Caco-2 (cell line): ENCODE measurements at regions not wholly inside any gene's neighbourhood (a gene's known extent, or its start where the extent isn't known, plus 50 kb on each side); places are given as distances from the start of the nearest gene placed in this dataset.
"Not testable (repeated sequence)": the region's sequence is repeated elsewhere in the genome, so short reads cannot be mapped to it uniquely, and the experiment has no call there.

ENCODE experiments used
- BruUV-seq: library from RNA; stranded (reverse); fragments of 400-500 nt; replicated peaks from 2 replicates; lab custom pipeline; 2021; lab: Mats Ljungman, UMichigan
- CTCF ChIA-PET: fragments of 300-600 bp; sonication (Branson Sonifier 250); formaldehyde crosslinking; loops from one replicate; lab custom pipeline; 2022; ENCODE audit warnings: antibody characterized with exemption; lab: Charles Lee
- POLR2A ChIA-PET: fragments of 300-600 bp; sonication (Branson Sonifier 250); formaldehyde crosslinking; loops from one replicate; lab custom pipeline; 2022; ENCODE audit warnings: antibody characterized with exemption; lab: Charles Lee
- DNase-seq, 2 experiments: peaks; one replicate each; pipeline versions ENCODE4 v3.0.0 to v3.0.0-alpha.2; 2020 to 2022
- H3K27me3 ChIP-seq: replicated peaks from 2 replicates; pipeline ENCODE4 v1.6.0; 2011; ENCODE audit warnings: low read length; ENCODE audit not compliant: control insufficient read depth, insufficient read depth
- H3K36me3 ChIP-seq: 2 replicates; pipeline ENCODE4 v1.5.1; 2011; ENCODE audit warnings: low read length; ENCODE audit not compliant: control insufficient read depth, insufficient read depth
- H3K4me1 ChIP-seq: fragments of 250-450 bp; sonication (Bioruptor Pico); 2 replicates; pipeline ENCODE4 v1.5.1; 2020; ENCODE audit warnings: mild to moderate bottlenecking
- H3K4me3 ChIP-seq: 2 replicates; pipeline ENCODE4 v1.5.1; 2011; ENCODE audit warnings: low read depth, mild to moderate bottlenecking, control low read depth, low read length
- H3K9me3 ChIP-seq: fragments of 250-450 bp; sonication (Bioruptor Pico); 2 replicates; pipeline ENCODE4 v1.5.1; 2020; ENCODE audit warnings: mild to moderate bottlenecking, moderate library complexity
- H3K27ac Mint-ChIP-seq: one replicate; pipeline ENCODE4 v1.8.0; 2022; ENCODE audit warnings: mixed read lengths; ENCODE audit not compliant: unreplicated experiment
- H3K27me3 Mint-ChIP-seq: one replicate; pipeline ENCODE4 v1.8.0; 2022; ENCODE audit warnings: mixed read lengths; ENCODE audit not compliant: insufficient read depth, unreplicated experiment
- H3K36me3 Mint-ChIP-seq: one replicate; pipeline ENCODE4 v1.8.0; 2022; ENCODE audit warnings: mild to moderate bottlenecking, mixed read lengths; ENCODE audit not compliant: insufficient read depth, unreplicated experiment
- H3K4me1 Mint-ChIP-seq: one replicate; pipeline ENCODE4 v1.8.0; 2022; ENCODE audit warnings: low read depth, mixed read lengths; ENCODE audit not compliant: unreplicated experiment
- H3K4me3 Mint-ChIP-seq: one replicate; pipeline ENCODE4 v1.8.0; 2022; ENCODE audit warnings: mild to moderate bottlenecking, moderate library complexity, mixed read lengths; ENCODE audit not compliant: unreplicated experiment
- H3K9me3 Mint-ChIP-seq: one replicate; pipeline ENCODE4 v1.8.0; 2022; ENCODE audit warnings: mixed read lengths; ENCODE audit not compliant: unreplicated experiment
- CTCF ChIP-seq, 2 experiments: fragments of 200-600 bp in 1 of 2; IDR thresholded peaks; 1 replicate in 1 of 2; 2 replicates in 1 of 2; pipeline versions ENCODE4 v1.5.1 to v1.8.0; 2011 to 2022; ENCODE audit warnings: antibody characterized with exemption in 1 of 2, control low read depth in 1 of 2, inconsistent platforms in 1 of 2, low read depth in 1 of 2, low read length in 1 of 2, mild to moderate bottlenecking in 1 of 2, moderate library complexity in 1 of 2; ENCODE audit not compliant: insufficient read depth in 1 of 2, severe bottlenecking in 1 of 2, unreplicated experiment in 1 of 2
- intact Hi-C: fragments of 100-400 bp; cut with micrococcal nuclease; formaldehyde crosslinking; loops from one replicate; pipeline ENCODE4 v1.10.0; 2022; ENCODE audit not compliant: unreplicated experiment

DNA sequence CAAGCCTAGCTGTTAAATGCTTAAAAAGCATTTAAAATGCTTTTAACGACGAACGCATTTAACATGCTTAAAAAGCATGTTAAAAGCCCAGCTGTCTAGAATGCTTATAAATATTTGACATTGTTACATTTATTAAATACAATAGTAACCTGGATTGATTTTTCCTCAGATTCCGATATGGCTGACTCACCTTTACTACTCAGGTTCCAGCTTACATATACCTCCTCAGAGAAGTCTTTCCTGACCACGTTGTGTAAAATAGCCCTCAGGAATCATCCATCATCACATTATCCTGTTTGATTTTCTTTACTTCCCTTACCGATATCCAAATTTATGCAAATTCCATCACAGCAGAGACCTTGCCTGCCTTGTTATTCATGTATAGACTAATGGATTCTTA is 51.4 kb downstream of the SLC41A2 start:
- POLR2A ChIA-PET, result no interaction called here
- CTCF ChIA-PET, result no interaction called here
- no TSS peak for BruUV-seq

DNA sequence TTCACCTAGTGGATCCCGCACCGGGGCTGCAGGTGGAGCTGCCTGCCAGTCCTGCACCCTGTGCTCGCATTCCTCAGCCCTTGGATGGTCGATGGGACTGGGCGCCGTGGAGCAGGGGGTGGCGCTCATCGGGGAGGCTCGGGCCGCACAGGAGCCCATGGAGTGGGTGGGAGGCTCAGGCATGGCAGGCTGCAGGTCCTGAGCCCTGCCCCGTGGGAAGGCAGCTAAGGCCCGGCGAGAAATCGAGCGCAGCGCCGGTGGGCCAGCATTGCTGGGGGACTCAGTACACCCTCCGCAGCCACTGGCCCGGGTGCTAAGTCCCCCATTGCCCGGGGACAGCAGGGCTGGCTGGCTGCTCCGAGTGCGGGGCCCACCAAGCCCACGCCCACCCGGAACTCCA is 52.6 kb downstream of the SLC41A2 start:
- H3K36me3 ChIP-seq, H3K9me3 Mint-ChIP-seq, H3K27me3 ChIP-seq, H3K4me3 ChIP-seq, intact Hi-C loops, POLR2A ChIA-PET, DNase-seq, CTCF ChIA-PET, H3K4me3 Mint-ChIP-seq, BruUV-seq, H3K27me3 Mint-ChIP-seq, H3K27ac Mint-ChIP-seq, H3K9me3 ChIP-seq: not testable (repeated sequence)
- Mint-ChIP-seq H3K4me1 (peaks cover 17% of the 10 kb centered on the region), H3K36me3 (peaks cover 11% of the 10 kb centered on the region)
- peaks cover 18% of the 10 kb centered on the region for H3K4me1 ChIP-seq

More for the DNA sequence above, 51.4 kb downstream of the SLC41A2 start:
- TF ChIP-seq CTCF (IDR thresholded peaks at IDR 0.05; ENCODE audit: insufficient read depth in 1 of 2, low read depth in 1 of 2, low read length in 1 of 2, severe bottlenecking in 1 of 2, unreplicated experiment in 1 of 2), result no peak
- Mint-ChIP-seq H3K4me1 (peaks cover 17% of the 10 kb centered on the region), H3K27ac (no peak overlapping the region), H3K9me3 (no peaks in the 10 kb centered on the region), H3K36me3 (peaks cover 6% of the 10 kb centered on the region), H3K4me3 (no peak overlapping the region), H3K27me3 (no peaks in the 10 kb centered on the region)
- Histone ChIP-seq H3K9me3 (no peaks in the 10 kb centered on the region), H3K4me1 (peaks cover 18% of the 10 kb centered on the region), H3K36me3 (no peaks in the 10 kb centered on the region), H3K27me3 (no peaks in the 10 kb centered on the region), H3K4me3 (no peak overlapping the region)
- intact Hi-C loops, result no loop called here
- DNase-seq, result no peak

DNA sequence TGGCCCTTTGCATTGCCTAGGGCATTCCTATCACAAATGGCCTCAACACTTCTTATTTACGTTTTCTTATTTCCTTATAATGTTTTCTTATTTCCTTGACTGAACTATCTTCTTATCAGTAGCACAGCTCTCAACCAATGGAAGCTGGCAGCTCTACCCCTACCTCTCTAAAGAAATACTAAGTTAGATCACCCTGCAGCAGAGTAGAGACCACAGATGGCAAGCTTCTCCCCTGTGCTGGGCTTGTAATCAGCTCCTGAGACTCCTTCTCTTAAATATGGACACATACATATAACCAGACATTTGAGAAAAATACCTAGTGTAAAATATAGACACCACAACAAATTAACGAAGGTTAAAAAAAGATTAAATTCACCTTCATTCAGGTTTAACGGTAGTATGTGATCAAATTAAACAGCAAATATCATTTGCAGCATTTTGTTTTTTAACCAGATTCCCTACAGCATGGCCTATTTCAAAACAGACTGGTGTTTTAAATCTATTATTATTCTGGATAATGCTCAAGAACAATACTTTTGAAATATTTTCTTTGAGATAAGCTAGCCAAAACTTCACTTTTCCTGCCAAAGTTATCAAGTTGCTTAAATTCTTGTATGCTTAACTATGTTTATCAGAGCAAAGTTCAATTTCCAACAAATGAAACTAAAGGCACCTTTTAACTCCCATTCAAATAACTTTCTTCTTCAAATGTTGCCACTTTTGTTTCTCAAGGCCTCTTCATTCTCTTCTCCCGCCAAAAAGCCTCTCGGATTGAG is 54.3 kb downstream of the SLC41A2 start:
- Histone ChIP-seq H3K9me3 (no peaks in the 10 kb centered on the region), H3K27me3 (no peaks in the 10 kb centered on the region), H3K4me1 (peaks cover 18% of the 10 kb centered on the region), H3K4me3 (no peak overlapping the region), H3K36me3 (no peaks in the 10 kb centered on the region)
- Mint-ChIP-seq H3K9me3 (no peaks in the 10 kb centered on the region), H3K4me1 (peaks cover 17% of the 10 kb centered on the region), H3K4me3 (peak overlapping the region; percentile 6), H3K27ac (peak overlapping the region; percentile 58), H3K27me3 (no peaks in the 10 kb centered on the region), H3K36me3 (peaks cover 11% of the 10 kb centered on the region)
- no peak for TF ChIP-seq CTCF (IDR thresholded peaks at IDR 0.05; ENCODE audit: insufficient read depth in 1 of 2, low read depth in 1 of 2, low read length in 1 of 2, severe bottlenecking in 1 of 2, unreplicated experiment in 1 of 2)
- ChIA-PET CTCF (no interaction called here), POLR2A (no interaction called here)
- BruUV-seq, result TSS peak; percentile 42
- no peak for DNase-seq
- intact Hi-C loops, result loop anchor here (1.0 kb wide), 1 partner anchor 8 kb away; no protein-coding TSS in a partner anchor
